Activated T-helper 1 cell treated with Interleukin-2 at 50 U/mL for 16 hours (primary cell): ENCODE measurements at regions not wholly inside any gene's neighbourhood (a gene's known extent, or its start where the extent isn't known, plus 50 kb on each side); places are given as distances from the start of the nearest gene placed in this dataset.

Experiments used
- DNase-seq: peaks from one replicate; pipeline ENCODE4 v3.0.0-alpha.2; 2020; ENCODE audit warnings: low read depth

DNA sequence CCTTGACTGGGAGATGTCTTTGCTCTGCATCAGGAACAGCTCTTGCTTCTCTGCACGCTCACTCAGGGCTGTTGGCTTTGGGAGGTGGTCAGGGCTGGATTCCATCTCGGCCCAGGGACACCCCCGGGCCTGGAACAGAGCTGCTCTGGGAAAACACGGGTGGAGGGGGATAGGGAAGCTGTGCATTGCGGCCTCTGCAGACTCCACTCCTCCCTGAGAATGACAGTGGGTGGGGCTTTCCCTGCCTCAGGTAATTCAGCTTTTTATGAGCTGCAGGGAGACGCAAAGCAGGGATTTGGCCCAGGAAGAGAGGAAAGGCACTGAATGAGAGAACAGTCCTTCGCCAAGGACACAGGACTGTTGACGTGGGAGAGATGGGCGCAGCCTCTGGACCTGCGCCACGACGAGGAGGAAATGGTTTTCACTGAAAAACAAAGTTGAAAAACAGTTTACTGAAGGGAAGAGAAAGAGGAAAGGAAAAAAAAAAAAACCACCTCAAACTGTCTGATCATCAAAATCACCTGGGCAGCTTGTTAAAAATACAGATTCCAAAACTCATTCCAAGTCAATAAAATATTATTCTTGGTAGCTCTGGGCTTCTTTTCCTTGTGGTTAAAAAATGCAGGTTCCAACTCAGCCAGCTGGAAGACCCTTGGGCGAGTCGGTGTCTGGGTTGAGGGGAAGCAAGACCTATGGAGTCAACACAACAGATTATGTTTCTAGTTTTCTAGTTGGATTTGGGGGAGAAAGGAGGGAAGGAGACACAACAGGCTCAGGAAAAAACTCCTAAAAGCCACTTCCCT, 194.0 kb downstream of the ZFP36L2 start:
- DNase-seq: no peak

- DNase-seq: no peak
These were observed 194.8 kb downstream of the ZFP36L2 start for GRCh38 chr2:43031471-43032212.

GRCh38 chr2:43030551-43031307, 195.7 kb downstream of the ZFP36L2 start:
- no peak for DNase-seq

GRCh38 chr2:43029186-43029585, 197.2 kb downstream of the ZFP36L2 start:
- DNase-seq: no peak

GRCh38 chr2:43028188-43028587, 198.2 kb downstream of the ZFP36L2 start:
- DNase-seq: no peak

DNA sequence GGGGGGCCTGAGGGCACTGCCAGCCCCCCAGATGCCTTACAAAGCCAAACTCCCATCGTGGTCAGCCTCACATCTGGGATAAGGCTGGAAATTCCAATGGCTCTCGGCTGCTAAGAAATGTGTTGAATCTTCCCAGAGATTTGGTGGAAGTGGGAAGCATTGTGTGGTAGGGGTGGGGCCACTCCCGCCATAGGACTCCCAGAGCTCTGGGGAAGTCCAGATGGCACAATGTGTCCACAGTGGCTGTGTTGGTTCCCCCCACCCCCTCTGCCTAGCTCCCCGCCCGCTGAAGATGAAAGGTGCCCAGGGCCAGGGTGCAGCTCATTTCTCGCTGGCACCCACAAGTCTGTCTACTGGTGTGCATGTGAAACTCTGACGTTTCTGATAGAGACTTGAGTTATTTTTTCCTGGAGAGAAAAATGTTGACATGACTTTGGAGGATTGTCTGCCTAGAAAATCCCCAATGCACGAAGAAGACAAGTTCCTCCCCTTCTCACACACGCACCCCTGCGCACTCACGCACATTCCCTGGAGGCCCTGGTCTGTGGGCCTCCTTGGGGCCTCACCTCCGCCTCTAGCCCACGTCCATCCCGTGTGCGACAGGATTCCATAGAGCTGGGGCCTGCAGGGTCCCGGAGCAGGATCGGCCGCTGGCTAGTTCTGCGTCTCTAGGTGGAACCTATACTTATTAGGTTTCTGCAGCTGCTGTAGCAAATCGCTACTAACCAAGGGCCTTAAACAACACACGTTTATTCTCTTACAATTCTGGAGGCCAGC, 199.1 kb downstream of the ZFP36L2 start:
- no peak for DNase-seq

- DNase-seq: no peak
These were observed 199.8 kb downstream of the ZFP36L2 start for GRCh38 chr2:43026426-43027096.

GRCh38 chr2:43025709-43026295, 200.6 kb downstream of the ZFP36L2 start:
- DNase-seq: no peak

DNA sequence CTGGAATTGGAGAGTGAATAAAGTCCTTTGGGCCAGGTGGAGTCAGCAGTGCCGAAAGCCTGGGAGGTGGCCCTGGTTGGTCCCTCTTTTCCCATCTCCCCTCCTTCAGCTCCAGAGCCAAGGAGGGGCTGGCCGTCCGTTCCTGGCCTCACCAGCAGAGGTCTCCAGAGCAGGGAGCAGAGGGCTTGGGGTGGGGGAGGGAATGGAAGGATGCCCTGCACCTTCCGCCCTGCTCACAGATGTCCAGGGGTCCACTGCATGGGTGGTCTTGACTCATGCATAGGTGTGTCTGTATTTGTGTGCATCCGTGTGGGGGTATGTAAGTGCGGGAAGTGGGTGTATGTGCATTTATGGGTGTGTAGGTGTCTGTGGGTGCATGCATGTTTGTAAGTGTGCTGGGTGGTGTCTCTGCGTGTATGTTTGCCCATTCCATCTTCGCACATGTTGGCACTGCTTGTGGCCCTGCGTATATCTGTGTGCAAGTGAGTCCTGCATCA, 201.8 kb downstream of the ZFP36L2 start:
- DNase-seq: no peak

DNA sequence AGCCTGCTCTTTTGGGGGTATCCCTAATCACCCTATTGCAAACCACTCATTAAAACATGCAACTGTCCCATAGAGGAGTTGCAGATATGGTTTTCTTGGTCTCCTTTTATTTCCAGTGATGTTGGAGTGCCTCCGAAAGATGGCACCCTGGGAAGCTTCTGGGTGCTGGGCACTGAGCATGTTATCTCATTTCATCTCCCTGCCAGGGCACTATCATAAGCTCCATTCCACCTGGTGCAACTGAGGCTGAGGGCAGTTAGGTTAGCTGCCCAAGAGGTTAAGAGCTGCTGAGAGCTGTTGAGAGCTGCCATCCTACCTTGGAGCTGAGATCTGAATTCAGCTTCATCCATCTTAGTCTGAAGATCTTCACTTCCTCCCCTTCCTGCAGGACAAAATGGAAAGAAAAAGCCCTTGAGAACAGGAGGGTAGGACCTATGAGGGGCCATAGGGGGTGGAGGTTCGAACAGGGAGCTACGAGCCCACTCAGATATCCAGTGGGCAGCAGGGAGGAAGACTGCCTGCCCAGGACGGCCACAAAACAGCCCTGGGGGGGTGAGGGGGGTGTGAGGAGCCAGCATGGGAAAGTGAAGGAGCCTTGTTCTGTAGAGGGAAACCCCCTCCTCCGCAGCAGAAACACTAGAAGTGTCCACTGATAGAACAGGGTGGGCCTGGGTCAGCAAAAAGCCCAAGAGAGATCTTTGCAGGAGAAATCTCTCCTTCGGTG, 202.5 kb downstream of the ZFP36L2 start:
- DNase-seq: no peak

DNA sequence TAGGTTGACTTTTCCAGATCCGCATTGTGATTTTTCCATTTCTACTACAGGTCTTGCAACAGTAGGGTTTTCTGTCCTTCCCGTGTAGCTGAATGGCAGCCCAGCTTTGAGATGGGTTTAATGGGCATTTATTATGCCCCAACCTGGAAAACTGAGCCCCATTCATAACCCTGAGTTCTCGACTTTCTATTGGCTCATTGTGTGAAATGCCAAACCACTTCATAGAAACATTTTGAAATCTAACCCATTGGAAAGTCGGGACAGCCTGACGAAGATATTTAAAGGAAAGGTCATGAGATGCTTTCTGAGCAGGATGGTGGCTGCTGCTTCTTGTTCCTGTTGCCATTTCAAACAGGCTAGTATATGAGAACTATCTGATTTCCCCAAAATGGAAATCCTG, 203.5 kb downstream of the ZFP36L2 start:
- no peak for DNase-seq

DNA sequence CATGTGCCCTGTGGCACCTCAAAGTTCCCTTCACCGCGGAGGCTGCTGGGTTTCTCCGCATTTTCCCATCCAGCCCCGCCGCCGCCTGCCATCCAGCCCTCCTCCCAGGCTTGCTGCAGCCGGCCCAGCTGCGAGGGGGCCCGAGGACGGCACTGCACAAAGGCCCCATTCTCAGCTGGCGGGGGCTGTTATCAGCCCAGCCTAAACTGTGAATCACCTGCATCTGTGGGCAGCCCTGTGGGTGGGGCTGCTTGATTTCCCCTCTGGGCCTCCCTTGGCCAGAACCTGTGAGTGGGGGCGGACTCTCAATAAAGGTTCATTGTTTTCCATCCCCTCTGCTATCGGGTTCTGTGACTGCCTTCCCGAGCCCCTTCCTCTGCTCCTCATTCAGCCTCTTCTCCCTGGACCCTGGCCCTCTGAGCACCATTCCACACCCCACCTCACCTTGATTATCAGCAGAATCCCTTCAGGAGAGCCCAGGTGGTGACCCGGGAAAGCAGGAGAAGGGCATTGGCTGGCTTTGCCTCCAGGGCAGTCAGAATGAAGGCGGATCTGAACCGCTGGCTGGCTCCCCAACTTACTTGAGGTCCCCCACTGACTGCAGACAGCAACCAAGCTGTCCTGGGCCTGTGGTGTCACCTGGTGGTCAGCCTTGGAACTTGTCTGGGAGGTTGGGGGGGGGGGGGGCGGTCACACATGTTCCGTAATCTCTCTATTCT, 204.5 kb downstream of the ZFP36L2 start:
- DNase-seq: no peak

- DNase-seq: no peak
These were observed 205.3 kb downstream of the ZFP36L2 start for GRCh38 chr2:43020990-43021669.

GRCh38 chr2:43020296-43020695, 206.1 kb downstream of the ZFP36L2 start:
- no peak for DNase-seq

GRCh38 chr2:43019536-43020183, 206.7 kb downstream of the ZFP36L2 start:
- no peak for DNase-seq

DNA sequence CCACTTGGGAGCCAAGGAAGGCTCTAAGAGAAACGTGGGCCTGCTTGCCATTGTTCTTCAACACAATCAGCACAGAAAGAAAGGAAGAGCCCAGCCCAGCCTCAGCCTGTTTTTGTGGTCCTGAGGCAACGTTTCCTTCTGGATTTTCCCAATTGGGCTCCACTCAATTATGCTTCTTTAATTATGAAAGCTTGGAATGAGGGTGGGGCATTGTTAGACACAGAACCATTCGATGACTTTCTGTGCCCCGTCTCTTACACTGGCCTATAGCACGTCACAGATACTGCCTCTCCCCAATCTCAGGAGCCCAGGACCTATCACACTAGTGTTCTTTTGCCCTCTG, 207.4 kb downstream of the ZFP36L2 start:
- DNase-seq: no peak

GRCh38 chr2:43018179-43019024, 208.0 kb downstream of the ZFP36L2 start:
- DNase-seq: no peak
